IMR-90 (cell line): ENCODE measurements at regions not wholly inside any gene's neighbourhood (a gene's known extent, or its start where the extent isn't known, plus 50 kb on each side); places are given as distances from the start of the nearest gene placed in this dataset.

Experiments
- ATAC-seq: fragments of 200-7000 bp; cut with Tn5 transposase; 2 replicates; pipeline ENCODE4 v1.9.1; 2020; ENCODE audit warnings: low read depth, mild to moderate bottlenecking, moderate library complexity
- BruUV-seq: library from RNA; stranded (reverse); fragments of 400-500 nt; replicated peaks from 2 replicates; lab custom pipeline; 2021; lab: Mats Ljungman, UMichigan
- CTCF ChIA-PET: fragments of 300-600 bp; formaldehyde crosslinking; extraction: SDS; loops from one replicate; lab custom pipeline; 2021; ENCODE audit warnings: antibody characterized with exemption; lab: Yijun Ruan, JAX
- POLR2A ChIA-PET: fragments of 300-600 bp; sonication (Branson Sonifier 250); formaldehyde crosslinking; loops from one replicate; lab custom pipeline; 2022; ENCODE audit warnings: antibody characterized with exemption; ENCODE audit not compliant: unreplicated experiment; lab: Charles Lee
- DNase-seq: peaks from one replicate; pipeline ENCODE4 v3.0.0; 2013
- H2AFZ ChIP-seq: replicated peaks from 2 replicates; pipeline ENCODE3; 2013; ENCODE audit warnings: low read length, mild to moderate bottlenecking; ENCODE audit not compliant: poor library complexity
- H2AK5ac ChIP-seq: 2 replicates; pipeline ENCODE4 v1.6.1; 2013; ENCODE audit warnings: low read depth, low read length, inconsistent platforms
- H2AK9ac ChIP-seq: replicated peaks from 2 replicates; pipeline ENCODE3; 2013; ENCODE audit warnings: mild to moderate bottlenecking, low read depth, low read length, moderate library complexity; ENCODE audit not compliant: poor library complexity
- H2BK120ac ChIP-seq: 2 replicates; pipeline ENCODE4 v1.6.1; 2013; ENCODE audit warnings: low read depth, low read length, inconsistent platforms
- H2BK15ac ChIP-seq: 3 replicates; pipeline ENCODE4 v1.6.1; 2013; ENCODE audit warnings: low read depth, low read length, inconsistent platforms
- H2BK20ac ChIP-seq: 2 replicates; pipeline ENCODE4 v1.6.1; 2013; ENCODE audit warnings: low read depth, mild to moderate bottlenecking, inconsistent platforms, low read length, moderate library complexity
- H2BK5ac ChIP-seq: 2 replicates; pipeline ENCODE4 v1.6.1; 2013; ENCODE audit warnings: mild to moderate bottlenecking, low read depth, low read length, inconsistent platforms; ENCODE audit not compliant: poor library complexity, severe bottlenecking
- H3K14ac ChIP-seq: replicated peaks from 2 replicates; pipeline ENCODE4 v1.6.1; 2013; ENCODE audit warnings: low read depth, low read length, inconsistent platforms
- H3K18ac ChIP-seq: 2 replicates; pipeline ENCODE4 v1.6.1; 2013; ENCODE audit warnings: low read depth, low read length, control low read depth
- H3K23ac ChIP-seq: 2 replicates; pipeline ENCODE4 v1.6.1; 2013; ENCODE audit warnings: low read depth, low read length, inconsistent platforms
- H3K27ac ChIP-seq: 2 replicates; pipeline ENCODE4 v1.5.1; 2013; ENCODE audit warnings: mild to moderate bottlenecking, control low read depth, low read length; ENCODE audit not compliant: insufficient read depth
- H3K27me3 ChIP-seq: 2 replicates; pipeline ENCODE4 v1.6.1; 2013; ENCODE audit warnings: low read length; ENCODE audit not compliant: control insufficient read depth, insufficient read depth
- H3K36me3 ChIP-seq: 2 replicates; pipeline ENCODE4 v1.6.1; 2013; ENCODE audit warnings: low read length, mixed read lengths; ENCODE audit not compliant: control insufficient read depth, insufficient read depth
- H3K4ac ChIP-seq: 2 replicates; pipeline ENCODE4 v1.6.1; 2013; ENCODE audit warnings: low read depth, low read length, inconsistent platforms
- H3K4me1 ChIP-seq: 2 replicates; pipeline ENCODE4 v1.6.1; 2013; ENCODE audit warnings: low read length, mixed read lengths; ENCODE audit not compliant: control insufficient read depth, insufficient read depth
- H3K4me2 ChIP-seq: 2 replicates; pipeline ENCODE4 v1.6.1; 2013; ENCODE audit warnings: low read depth, mild to moderate bottlenecking, control low read depth, low read length, moderate library complexity
- H3K4me3 ChIP-seq: 2 replicates; pipeline ENCODE4 v1.5.1; 2013; ENCODE audit warnings: low read depth, mild to moderate bottlenecking, control low read depth, low read length, moderate library complexity; ENCODE audit not compliant: insufficient read depth
- H3K56ac ChIP-seq: 2 replicates; pipeline ENCODE4 v1.6.1; 2013; ENCODE audit warnings: low read length, inconsistent platforms; ENCODE audit not compliant: insufficient read depth; ENCODE audit errors: extremely low read depth
- H3K79me1 ChIP-seq, 2 experiments: 2 replicates each; pipeline ENCODE4 v1.6.1; 2013; ENCODE audit warnings: low read length in 2 of 2, inconsistent platforms in 1 of 2, low read depth in 1 of 2
- H3K9ac ChIP-seq: 2 replicates; pipeline ENCODE4 v1.6.1; 2013; ENCODE audit warnings: low read depth, low read length, control low read depth
- H3K9me1 ChIP-seq: 2 replicates; pipeline ENCODE4 v1.6.1; 2013; ENCODE audit warnings: low read length, inconsistent platforms; ENCODE audit not compliant: insufficient read depth
- H3K9me3 ChIP-seq: 2 replicates; pipeline ENCODE4 v1.6.1; 2013; ENCODE audit warnings: low read length; ENCODE audit not compliant: control insufficient read depth, insufficient read depth
- H4K20me1 ChIP-seq: 2 replicates; pipeline ENCODE4 v1.6.1; 2013; ENCODE audit warnings: low read length, inconsistent platforms; ENCODE audit not compliant: insufficient read depth
- H4K5ac ChIP-seq: 2 replicates; pipeline ENCODE4 v1.6.1; 2013; ENCODE audit warnings: mild to moderate bottlenecking, low read depth, low read length, control low read depth
- H4K8ac ChIP-seq, 2 experiments: 2 replicates each; pipeline ENCODE4 v1.6.1; 2013; ENCODE audit warnings: low read depth in 2 of 2, low read length in 2 of 2, control low read depth in 1 of 2, inconsistent platforms in 1 of 2
- H4K91ac ChIP-seq: 2 replicates; pipeline ENCODE4 v1.6.1; 2013; ENCODE audit warnings: low read depth, low read length, inconsistent platforms; ENCODE audit not compliant: insufficient read depth
- MXI1 ChIP-seq: IDR thresholded peaks from 2 replicates; pipeline ENCODE4 v1.6.1; 2012; ENCODE audit warnings: low read depth, mild to moderate bottlenecking, low read length, moderate library complexity, borderline replicate concordance
- POLR2A ChIP-seq: IDR thresholded peaks from 2 replicates; pipeline ENCODE4 v1.6.1; 2012; ENCODE audit warnings: mild to moderate bottlenecking, low read depth, low read length
- RAD21 ChIP-seq: IDR thresholded peaks from 2 replicates; pipeline ENCODE4 v1.6.1; 2012; ENCODE audit warnings: low read length, improper control_type of control experiment
- SMC3 ChIP-seq: fragments of 150-350 bp; IDR thresholded peaks from 2 replicates; pipeline ENCODE4 v1.6.1; 2016; ENCODE audit warnings: low read depth, mild to moderate bottlenecking, antibody characterized with exemption, low read length, moderate library complexity
- WGBS, 2 experiments: methylation state at CpG; one replicate each; pipeline versions ENCODE4 v1.1.5 to v1.1.7; 2013; ENCODE audit warnings: missing lambda C conversion rate in 2 of 2; ENCODE audit not compliant: insufficient read length in 1 of 2; ENCODE audit errors: extremely low coverage in 2 of 2; 5-methylcytosine and 5-hydroxymethylcytosine counted together
- dilution Hi-C: fragments of 300-500 bp; cut with HindIII; formaldehyde crosslinking; loops from one replicate; pipeline ENCODE4 v1.14.3; 2018; ENCODE audit warnings: low sequenced_read_pairs; ENCODE audit not compliant: unreplicated experiment
- in situ Hi-C: fragments of 300-500 bp; cut with MboI; formaldehyde crosslinking; loops from 3 replicates; pipeline ENCODE4 v1.14.3; 2019; ENCODE audit warnings: low sequenced_read_pairs, inconsistent platforms, mixed read lengths
- intact Hi-C: fragments of 100-400 bp; cut with micrococcal nuclease; formaldehyde crosslinking; loops from 2 replicates; pipeline ENCODE4 v1.10.0; 2022
- TF ChIP-seq, protein P1 (sequence below): conservative IDR thresholded peaks from 2 replicates; pipeline ENCODE4 v1.5.1; 2012; ENCODE audit warnings: mild to moderate bottlenecking, low read depth, low read length, improper control_type of control experiment
- TF ChIP-seq, protein P2 (sequence below): fragments of 150-350 bp; IDR thresholded peaks from 2 replicates; pipeline ENCODE4 v1.6.1; 2016; ENCODE audit warnings: low read depth, mild to moderate bottlenecking, low read length, moderate library complexity, borderline replicate concordance

GRCh38 chr14:106631879-106632278 lies 1105.5 kb downstream of the TMEM121 start:
- no peak overlapping the region for H2BK20ac ChIP-seq
- H2BK15ac ChIP-seq = no peak overlapping the region
- H3K9me3 ChIP-seq = peaks cover 10% of the 10 kb centered on the region
- no peak overlapping the region for H4K5ac ChIP-seq
- no peaks in the 10 kb centered on the region for H4K20me1 ChIP-seq
- BruUV-seq = no TSS peak
- no peak overlapping the region for H3K9ac ChIP-seq
- no peak overlapping the region for H2BK5ac ChIP-seq
- no peak overlapping the region for H4K91ac ChIP-seq
- no peak overlapping the region for H2BK120ac ChIP-seq
- no peaks in the 10 kb centered on the region for H3K79me1 ChIP-seq
- H3K18ac ChIP-seq = no peak overlapping the region
- no CpG with 5 or more reads among the region's 6 CpGs for WGBS, 2 experiments
- H3K4me3 ChIP-seq = no peak overlapping the region
- no peak overlapping the region for H2AFZ ChIP-seq
- H3K56ac ChIP-seq = no peak overlapping the region
- TF ChIP-seq, protein P1, sequence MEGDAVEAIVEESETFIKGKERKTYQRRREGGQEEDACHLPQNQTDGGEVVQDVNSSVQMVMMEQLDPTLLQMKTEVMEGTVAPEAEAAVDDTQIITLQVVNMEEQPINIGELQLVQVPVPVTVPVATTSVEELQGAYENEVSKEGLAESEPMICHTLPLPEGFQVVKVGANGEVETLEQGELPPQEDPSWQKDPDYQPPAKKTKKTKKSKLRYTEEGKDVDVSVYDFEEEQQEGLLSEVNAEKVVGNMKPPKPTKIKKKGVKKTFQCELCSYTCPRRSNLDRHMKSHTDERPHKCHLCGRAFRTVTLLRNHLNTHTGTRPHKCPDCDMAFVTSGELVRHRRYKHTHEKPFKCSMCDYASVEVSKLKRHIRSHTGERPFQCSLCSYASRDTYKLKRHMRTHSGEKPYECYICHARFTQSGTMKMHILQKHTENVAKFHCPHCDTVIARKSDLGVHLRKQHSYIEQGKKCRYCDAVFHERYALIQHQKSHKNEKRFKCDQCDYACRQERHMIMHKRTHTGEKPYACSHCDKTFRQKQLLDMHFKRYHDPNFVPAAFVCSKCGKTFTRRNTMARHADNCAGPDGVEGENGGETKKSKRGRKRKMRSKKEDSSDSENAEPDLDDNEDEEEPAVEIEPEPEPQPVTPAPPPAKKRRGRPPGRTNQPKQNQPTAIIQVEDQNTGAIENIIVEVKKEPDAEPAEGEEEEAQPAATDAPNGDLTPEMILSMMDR = no peak
- TF ChIP-seq, protein P2, sequence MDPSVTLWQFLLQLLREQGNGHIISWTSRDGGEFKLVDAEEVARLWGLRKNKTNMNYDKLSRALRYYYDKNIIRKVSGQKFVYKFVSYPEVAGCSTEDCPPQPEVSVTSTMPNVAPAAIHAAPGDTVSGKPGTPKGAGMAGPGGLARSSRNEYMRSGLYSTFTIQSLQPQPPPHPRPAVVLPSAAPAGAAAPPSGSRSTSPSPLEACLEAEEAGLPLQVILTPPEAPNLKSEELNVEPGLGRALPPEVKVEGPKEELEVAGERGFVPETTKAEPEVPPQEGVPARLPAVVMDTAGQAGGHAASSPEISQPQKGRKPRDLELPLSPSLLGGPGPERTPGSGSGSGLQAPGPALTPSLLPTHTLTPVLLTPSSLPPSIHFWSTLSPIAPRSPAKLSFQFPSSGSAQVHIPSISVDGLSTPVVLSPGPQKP = no peak
- TF ChIP-seq SMC3 (no peak), RAD21 (no peak), MXI1 (no peak), POLR2A (no peak)
- H3K9me1 ChIP-seq = no peaks in the 10 kb centered on the region
- POLR2A ChIA-PET = no interaction called here
- intact Hi-C loops = no loop called here
- no peaks in the 10 kb centered on the region for H3K27me3 ChIP-seq
- H4K8ac ChIP-seq = no peak overlapping the region
- DNase-seq (no peak), ATAC-seq (no peak)
- H2AK9ac ChIP-seq = no peak overlapping the region
- no peak overlapping the region for H3K4ac ChIP-seq
- in situ Hi-C loops = no loop called here
- H3K36me3 ChIP-seq = no peaks in the 10 kb centered on the region
- CTCF ChIA-PET = no interaction called here
- no peak overlapping the region for H3K27ac ChIP-seq
- no peak overlapping the region for H3K14ac ChIP-seq
- dilution Hi-C loops = no loop called here
- no peak overlapping the region for H3K23ac ChIP-seq
- no peak overlapping the region for H3K4me2 ChIP-seq
- H2AK5ac ChIP-seq = no peak overlapping the region
- H3K4me1 ChIP-seq = no peaks in the 10 kb centered on the region
